ENCODE measurements at regions not wholly inside any gene's neighbourhood (a gene's known extent, or its start where the extent isn't known, plus 50 kb on each side); places are given as distances from the start of the nearest gene placed in this dataset.

DNA sequence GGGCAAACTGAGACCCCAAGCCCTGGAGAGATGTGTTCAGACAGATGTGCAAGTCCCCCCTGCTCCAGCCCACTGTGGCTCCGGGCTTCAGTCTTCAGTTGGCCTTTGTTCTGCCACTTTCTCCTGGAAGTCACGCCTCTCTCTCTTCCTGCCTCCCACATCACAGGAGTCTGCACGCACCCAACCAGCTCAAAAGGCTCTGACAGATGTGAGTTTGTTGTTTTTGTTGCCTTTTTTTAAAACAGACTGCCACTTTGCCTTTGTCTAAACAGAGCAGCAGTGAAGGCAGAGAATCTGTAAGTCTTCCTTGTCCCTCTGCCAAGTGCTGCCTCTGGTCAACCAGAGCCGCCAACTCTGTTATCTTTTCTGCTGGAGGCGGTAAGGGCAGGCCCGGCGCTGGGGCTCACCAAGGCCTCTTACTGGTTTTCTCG, 149.7 kb downstream of the TFAP2C start:
- TF ChIP-seq, protein P1, sequence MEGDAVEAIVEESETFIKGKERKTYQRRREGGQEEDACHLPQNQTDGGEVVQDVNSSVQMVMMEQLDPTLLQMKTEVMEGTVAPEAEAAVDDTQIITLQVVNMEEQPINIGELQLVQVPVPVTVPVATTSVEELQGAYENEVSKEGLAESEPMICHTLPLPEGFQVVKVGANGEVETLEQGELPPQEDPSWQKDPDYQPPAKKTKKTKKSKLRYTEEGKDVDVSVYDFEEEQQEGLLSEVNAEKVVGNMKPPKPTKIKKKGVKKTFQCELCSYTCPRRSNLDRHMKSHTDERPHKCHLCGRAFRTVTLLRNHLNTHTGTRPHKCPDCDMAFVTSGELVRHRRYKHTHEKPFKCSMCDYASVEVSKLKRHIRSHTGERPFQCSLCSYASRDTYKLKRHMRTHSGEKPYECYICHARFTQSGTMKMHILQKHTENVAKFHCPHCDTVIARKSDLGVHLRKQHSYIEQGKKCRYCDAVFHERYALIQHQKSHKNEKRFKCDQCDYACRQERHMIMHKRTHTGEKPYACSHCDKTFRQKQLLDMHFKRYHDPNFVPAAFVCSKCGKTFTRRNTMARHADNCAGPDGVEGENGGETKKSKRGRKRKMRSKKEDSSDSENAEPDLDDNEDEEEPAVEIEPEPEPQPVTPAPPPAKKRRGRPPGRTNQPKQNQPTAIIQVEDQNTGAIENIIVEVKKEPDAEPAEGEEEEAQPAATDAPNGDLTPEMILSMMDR (IDR thresholded peaks at IDR 0.05), result no peak
- no peak for TF ChIP-seq POLR2A (IDR thresholded peaks at IDR 0.05)
